Neural progenitor cell (in vitro differentiated cells): ENCODE measurements at regions not wholly inside any gene's neighbourhood (a gene's known extent, or its start where the extent isn't known, plus 50 kb on each side); places are given as distances from the start of the nearest gene placed in this dataset.

Experiments used
- EZH2 ChIP-seq: fragments of 200-600 bp; sonication (generic); IDR thresholded peaks from 2 replicates; pipeline ENCODE4 v1.6.1; 2017; ENCODE audit warnings: antibody characterized with exemption, mild to moderate bottlenecking, moderate library complexity
- TF ChIP-seq, protein P1 (sequence below): fragments of 200-600 bp; sonication (generic); IDR thresholded peaks from 2 replicates; pipeline ENCODE4 v1.5.1; 2017; ENCODE audit warnings: antibody characterized with exemption, mild to moderate bottlenecking

DNA sequence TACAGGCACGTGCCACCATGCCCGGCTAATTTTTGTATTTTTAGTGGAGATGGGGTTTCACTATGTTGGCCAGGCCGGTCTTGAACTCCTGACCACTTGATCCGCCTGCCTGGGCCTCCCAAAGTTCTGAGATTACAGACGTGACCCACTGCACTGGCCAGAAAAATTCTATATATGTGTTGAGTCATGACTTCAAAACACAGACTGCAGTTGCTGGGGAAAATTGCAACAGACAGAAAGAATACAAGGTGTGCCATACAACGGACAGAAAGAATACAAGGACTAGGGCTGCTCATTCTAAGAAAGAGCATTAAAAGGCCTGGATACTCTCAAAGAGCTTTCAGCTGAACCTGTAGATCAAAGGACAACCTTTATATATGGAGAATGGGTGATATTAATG lies 109.6 kb upstream of the ACSL4 start:
- TF ChIP-seq, protein P1, sequence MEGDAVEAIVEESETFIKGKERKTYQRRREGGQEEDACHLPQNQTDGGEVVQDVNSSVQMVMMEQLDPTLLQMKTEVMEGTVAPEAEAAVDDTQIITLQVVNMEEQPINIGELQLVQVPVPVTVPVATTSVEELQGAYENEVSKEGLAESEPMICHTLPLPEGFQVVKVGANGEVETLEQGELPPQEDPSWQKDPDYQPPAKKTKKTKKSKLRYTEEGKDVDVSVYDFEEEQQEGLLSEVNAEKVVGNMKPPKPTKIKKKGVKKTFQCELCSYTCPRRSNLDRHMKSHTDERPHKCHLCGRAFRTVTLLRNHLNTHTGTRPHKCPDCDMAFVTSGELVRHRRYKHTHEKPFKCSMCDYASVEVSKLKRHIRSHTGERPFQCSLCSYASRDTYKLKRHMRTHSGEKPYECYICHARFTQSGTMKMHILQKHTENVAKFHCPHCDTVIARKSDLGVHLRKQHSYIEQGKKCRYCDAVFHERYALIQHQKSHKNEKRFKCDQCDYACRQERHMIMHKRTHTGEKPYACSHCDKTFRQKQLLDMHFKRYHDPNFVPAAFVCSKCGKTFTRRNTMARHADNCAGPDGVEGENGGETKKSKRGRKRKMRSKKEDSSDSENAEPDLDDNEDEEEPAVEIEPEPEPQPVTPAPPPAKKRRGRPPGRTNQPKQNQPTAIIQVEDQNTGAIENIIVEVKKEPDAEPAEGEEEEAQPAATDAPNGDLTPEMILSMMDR: no peak
- TF ChIP-seq EZH2: no peak
